Osteocyte (in vitro differentiated cells): ENCODE measurements at regions not wholly inside any gene's neighbourhood (a gene's known extent, or its start where the extent isn't known, plus 50 kb on each side); places are given as distances from the start of the nearest gene placed in this dataset.
"Not testable (repeated sequence)": the region's sequence is repeated elsewhere in the genome, so short reads cannot be mapped to it uniquely, and the experiment has no call there.

ENCODE experiments used
- DNase-seq: peaks from one replicate; pipeline ENCODE4 v3.0.0; 2021; ENCODE audit warnings: mixed read lengths; ENCODE audit not compliant: unreplicated experiment; ENCODE audit errors: extremely low spot score
- H3K27ac Mint-ChIP-seq: one replicate; pipeline ENCODE4 v1.8.0; 2021; ENCODE audit warnings: mild to moderate bottlenecking, mixed read lengths; ENCODE audit not compliant: unreplicated experiment
- H3K27me3 Mint-ChIP-seq: one replicate; pipeline ENCODE4 v1.8.0; 2021; ENCODE audit warnings: mixed read lengths; ENCODE audit not compliant: unreplicated experiment
- H3K36me3 Mint-ChIP-seq: one replicate; pipeline ENCODE4 v1.8.0; 2021; ENCODE audit warnings: mixed read lengths; ENCODE audit not compliant: unreplicated experiment
- H3K4me1 Mint-ChIP-seq: one replicate; pipeline ENCODE4 v1.8.0; 2021; ENCODE audit warnings: mixed read lengths; ENCODE audit not compliant: unreplicated experiment
- H3K4me3 Mint-ChIP-seq: one replicate; pipeline ENCODE4 v1.8.0; 2021; ENCODE audit warnings: mild to moderate bottlenecking, moderate library complexity, mixed read lengths; ENCODE audit not compliant: unreplicated experiment
- H3K9me3 Mint-ChIP-seq: one replicate; pipeline ENCODE4 v1.8.0; 2021; ENCODE audit warnings: mixed read lengths; ENCODE audit not compliant: unreplicated experiment
- TF ChIP-seq, protein P1 (sequence below): fragments of 200-600 bp; sonication (generic); IDR thresholded peaks from 2 replicates; pipeline ENCODE4 v1.5.0; 2021; ENCODE audit warnings: antibody characterized with exemption, mild to moderate bottlenecking, moderate library complexity

DNA sequence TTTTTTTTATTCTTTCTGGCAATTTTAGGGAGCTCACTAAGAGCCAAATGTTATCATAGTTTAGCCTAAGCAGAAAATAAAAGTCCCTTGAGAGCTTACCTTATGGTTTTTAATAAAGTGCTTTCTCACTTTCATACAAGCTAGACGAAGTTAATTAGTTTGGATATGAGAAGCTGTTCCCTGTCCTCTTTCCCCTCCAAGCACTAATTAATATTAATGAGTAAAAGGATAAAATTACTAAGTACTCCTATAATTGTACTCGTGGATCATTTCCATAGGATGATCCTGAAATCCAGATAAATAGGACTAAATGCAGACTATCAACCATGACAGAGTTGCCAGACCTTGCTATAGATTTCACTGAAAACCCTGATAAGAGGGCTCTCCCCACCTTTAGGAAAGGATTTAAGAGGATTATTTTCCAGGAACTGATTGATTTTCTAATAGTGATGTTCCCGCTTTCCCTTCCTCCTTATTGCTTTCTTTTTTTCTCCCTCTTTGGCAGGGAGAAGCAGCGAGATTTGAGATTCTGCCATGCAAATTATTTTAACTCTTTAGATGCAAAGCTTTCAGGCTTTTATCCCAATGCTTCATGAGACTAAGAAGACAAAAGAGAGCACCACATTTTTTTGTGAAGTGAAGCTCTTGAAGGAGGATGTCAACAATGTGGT lies 58.3 kb upstream of the HECW1 start:
- TF ChIP-seq, protein P1, sequence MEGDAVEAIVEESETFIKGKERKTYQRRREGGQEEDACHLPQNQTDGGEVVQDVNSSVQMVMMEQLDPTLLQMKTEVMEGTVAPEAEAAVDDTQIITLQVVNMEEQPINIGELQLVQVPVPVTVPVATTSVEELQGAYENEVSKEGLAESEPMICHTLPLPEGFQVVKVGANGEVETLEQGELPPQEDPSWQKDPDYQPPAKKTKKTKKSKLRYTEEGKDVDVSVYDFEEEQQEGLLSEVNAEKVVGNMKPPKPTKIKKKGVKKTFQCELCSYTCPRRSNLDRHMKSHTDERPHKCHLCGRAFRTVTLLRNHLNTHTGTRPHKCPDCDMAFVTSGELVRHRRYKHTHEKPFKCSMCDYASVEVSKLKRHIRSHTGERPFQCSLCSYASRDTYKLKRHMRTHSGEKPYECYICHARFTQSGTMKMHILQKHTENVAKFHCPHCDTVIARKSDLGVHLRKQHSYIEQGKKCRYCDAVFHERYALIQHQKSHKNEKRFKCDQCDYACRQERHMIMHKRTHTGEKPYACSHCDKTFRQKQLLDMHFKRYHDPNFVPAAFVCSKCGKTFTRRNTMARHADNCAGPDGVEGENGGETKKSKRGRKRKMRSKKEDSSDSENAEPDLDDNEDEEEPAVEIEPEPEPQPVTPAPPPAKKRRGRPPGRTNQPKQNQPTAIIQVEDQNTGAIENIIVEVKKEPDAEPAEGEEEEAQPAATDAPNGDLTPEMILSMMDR: no peak
- peaks cover 42% of the 10 kb centered on the region for H3K27me3 Mint-ChIP-seq
- H3K4me1 Mint-ChIP-seq: no peaks in the 10 kb centered on the region
- peaks cover 26% of the 10 kb centered on the region for H3K9me3 Mint-ChIP-seq
- peaks cover 2% of the 10 kb centered on the region for H3K36me3 Mint-ChIP-seq
- no peak overlapping the region for H3K27ac Mint-ChIP-seq
- no peak for DNase-seq
- no peak overlapping the region for H3K4me3 Mint-ChIP-seq

DNA sequence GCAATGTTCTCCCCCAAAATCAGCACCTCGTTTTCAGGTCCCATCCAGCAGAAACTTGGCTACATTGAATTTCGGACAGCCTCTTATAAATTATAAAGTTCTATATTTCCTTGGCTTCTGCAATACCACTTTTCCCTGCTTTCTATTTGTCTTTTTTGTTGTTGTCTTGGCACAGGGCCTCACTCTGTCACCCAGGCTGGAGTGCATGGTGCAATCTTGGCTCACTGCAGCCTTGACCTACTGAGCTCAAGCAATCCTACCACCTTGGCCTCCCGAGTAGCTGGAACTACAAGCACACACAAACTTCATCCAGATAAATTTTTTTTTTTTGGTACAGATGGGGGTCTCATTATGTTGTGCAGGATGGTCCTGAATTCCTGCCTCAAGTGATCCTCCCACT lies 55.3 kb upstream of the HECW1 start:
- Mint-ChIP-seq H3K9me3 (no peaks in the 10 kb centered on the region), H3K36me3 (no peaks in the 10 kb centered on the region), H3K27me3 (peaks cover 17% of the 10 kb centered on the region), H3K4me1 (no peaks in the 10 kb centered on the region), H3K27ac (no peak overlapping the region), H3K4me3 (no peak overlapping the region)
- no peak for DNase-seq
- TF ChIP-seq, protein P1: no peak

GRCh38 chr7:43058271-43059066 lies 54.0 kb upstream of the HECW1 start:
- H3K4me3 Mint-ChIP-seq: no peak overlapping the region
- no peaks in the 10 kb centered on the region for H3K36me3 Mint-ChIP-seq
- no peak overlapping the region for H3K27ac Mint-ChIP-seq
- H3K27me3 Mint-ChIP-seq: peaks cover 17% of the 10 kb centered on the region
- no peak for DNase-seq
- TF ChIP-seq, protein P1: no peak
- no peaks in the 10 kb centered on the region for H3K9me3 Mint-ChIP-seq
- H3K4me1 Mint-ChIP-seq: no peaks in the 10 kb centered on the region

GRCh38 chr7:43059067-43059600 lies 53.3 kb upstream of the HECW1 start:
- H3K4me1 Mint-ChIP-seq, H3K27ac Mint-ChIP-seq: not testable (repeated sequence)
- H3K4me3 Mint-ChIP-seq: peak overlapping the region; percentile 55

More at GRCh38 chr7:43059067-43059600, 53.3 kb upstream of the HECW1 start:
- DNase-seq, H3K36me3 Mint-ChIP-seq, H3K9me3 Mint-ChIP-seq: not testable (repeated sequence)
- H3K27me3 Mint-ChIP-seq: peaks cover 16% of the 10 kb centered on the region
